ENCODE measurements at regions not wholly inside any gene's neighbourhood (a gene's known extent, or its start where the extent isn't known, plus 50 kb on each side); places are given as distances from the start of the nearest gene placed in this dataset.

DNA sequence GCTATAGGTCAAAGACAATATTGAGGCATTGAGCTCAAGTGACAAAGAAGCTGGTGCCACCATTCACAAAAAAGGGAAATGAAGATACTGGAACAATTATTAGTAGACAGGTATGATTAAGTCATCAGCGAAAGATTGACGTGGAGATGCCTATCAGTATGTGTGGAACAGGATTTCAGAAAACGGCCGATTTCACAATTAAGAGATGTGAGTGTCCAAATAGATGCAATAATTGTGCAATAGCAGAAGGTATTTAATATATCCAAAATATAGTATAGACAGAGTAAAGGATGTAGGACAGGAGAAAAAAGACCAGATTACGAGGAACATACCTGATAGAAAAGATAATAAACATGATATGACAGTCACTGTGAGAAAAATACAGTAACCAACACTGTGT, 433.1 kb downstream of the C12orf50 start:
- POLR2A ChIA-PET, result no interaction called here
- Histone ChIP-seq H3K4me3 (ENCODE audit: low read depth, low read length) (no peak overlapping the region), H3K27ac (ENCODE audit: extremely low read depth, low read depth, low read length) (no peak overlapping the region), H3K4me1 (ENCODE audit: control insufficient read depth, insufficient read depth, low read length) (no peaks in the 10 kb centered on the region), H3K9me3 (ENCODE audit: control insufficient read depth, insufficient read depth, low read depth, low read length) (no peaks in the 10 kb centered on the region), H3K36me3 (ENCODE audit: control insufficient read depth in 2 of 2, insufficient read depth in 1 of 2, low read length in 2 of 2) (no peaks in the 10 kb centered on the region)
- CTCF ChIA-PET, result no interaction called here
- TF ChIP-seq ZNF404 (tag by site-specific recombination; IDR thresholded peaks at IDR 0.05), result no peak
- no peak for TF ChIP-seq ZNF560 (tag by site-specific recombination; IDR thresholded peaks at IDR 0.05; ENCODE audit: borderline replicate concordance)
- no peak for TF ChIP-seq ZNF391 (tag by site-specific recombination; IDR thresholded peaks at IDR 0.05; ENCODE audit: borderline replicate concordance, low read depth)
- TF ChIP-seq ZNF596 (tag by site-specific recombination; IDR thresholded peaks at IDR 0.05), result no peak
- no peak for TF ChIP-seq ZNF221 (tag by site-specific recombination; IDR thresholded peaks at IDR 0.05; ENCODE audit: borderline replicate concordance)
- TF ChIP-seq ZFHX2 (tag by site-specific recombination; conservative IDR thresholded peaks at IDR 0.05), result no peak
- TF ChIP-seq, protein P1, sequence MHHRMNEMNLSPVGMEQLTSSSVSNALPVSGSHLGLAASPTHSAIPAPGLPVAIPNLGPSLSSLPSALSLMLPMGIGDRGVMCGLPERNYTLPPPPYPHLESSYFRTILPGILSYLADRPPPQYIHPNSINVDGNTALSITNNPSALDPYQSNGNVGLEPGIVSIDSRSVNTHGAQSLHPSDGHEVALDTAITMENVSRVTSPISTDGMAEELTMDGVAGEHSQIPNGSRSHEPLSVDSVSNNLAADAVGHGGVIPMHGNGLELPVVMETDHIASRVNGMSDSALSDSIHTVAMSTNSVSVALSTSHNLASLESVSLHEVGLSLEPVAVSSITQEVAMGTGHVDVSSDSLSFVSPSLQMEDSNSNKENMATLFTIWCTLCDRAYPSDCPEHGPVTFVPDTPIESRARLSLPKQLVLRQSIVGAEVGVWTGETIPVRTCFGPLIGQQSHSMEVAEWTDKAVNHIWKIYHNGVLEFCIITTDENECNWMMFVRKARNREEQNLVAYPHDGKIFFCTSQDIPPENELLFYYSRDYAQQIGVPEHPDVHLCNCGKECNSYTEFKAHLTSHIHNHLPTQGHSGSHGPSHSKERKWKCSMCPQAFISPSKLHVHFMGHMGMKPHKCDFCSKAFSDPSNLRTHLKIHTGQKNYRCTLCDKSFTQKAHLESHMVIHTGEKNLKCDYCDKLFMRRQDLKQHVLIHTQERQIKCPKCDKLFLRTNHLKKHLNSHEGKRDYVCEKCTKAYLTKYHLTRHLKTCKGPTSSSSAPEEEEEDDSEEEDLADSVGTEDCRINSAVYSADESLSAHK (tag by site-specific recombination; IDR thresholded peaks at IDR 0.05), result no peak
- no peak for TF ChIP-seq ZNF354C (tag by site-specific recombination; IDR thresholded peaks at IDR 0.05; ENCODE audit: borderline replicate concordance, low read depth)
- TF ChIP-seq ZNF202 (tag by site-specific recombination; IDR thresholded peaks at IDR 0.05; ENCODE audit: borderline replicate concordance), result no peak
- no peak for TF ChIP-seq ZNF155 (tag by site-specific recombination; IDR thresholded peaks at IDR 0.05)
- no peak for TF ChIP-seq ZNF112 (tag by site-specific recombination; IDR thresholded peaks at IDR 0.05)
- TF ChIP-seq YY2 (tag by site-specific recombination; IDR thresholded peaks at IDR 0.05), result no peak

DNA sequence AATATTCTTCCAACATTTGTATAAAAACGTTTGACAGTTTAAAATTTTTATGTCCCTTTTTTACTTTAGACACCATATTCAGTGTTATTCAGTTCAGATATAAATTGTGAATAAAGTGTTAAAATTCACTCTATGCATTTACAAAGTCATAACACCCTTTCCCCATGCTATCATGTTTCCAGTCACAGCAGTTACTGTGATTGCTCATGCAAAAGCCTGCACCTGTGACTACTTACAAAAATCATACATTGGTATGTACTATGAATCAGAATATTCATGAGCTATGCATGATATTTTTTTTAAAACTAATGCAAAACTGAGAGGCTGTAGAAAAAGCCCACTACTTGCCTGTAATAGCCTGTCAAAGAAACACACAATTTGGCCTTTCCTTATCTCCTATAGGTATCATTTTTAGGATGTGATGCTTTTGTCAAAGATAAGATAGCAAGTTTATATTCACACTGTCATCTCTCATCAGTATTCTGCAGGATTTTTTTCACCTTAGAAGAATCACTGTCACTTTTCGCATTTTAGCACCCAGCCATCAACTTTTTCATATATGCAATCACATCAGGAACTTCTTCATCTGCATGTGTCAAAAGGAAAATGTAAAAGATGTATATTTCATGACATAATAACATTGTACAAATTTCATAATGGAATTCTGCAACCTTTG, 443.2 kb downstream of the C12orf50 start:
- Histone ChIP-seq H3K27ac (ENCODE audit: extremely low read depth, low read depth, low read length) (no peak overlapping the region), H3K4me1 (ENCODE audit: control insufficient read depth, insufficient read depth, low read length) (no peaks in the 10 kb centered on the region), H3K9me3 (ENCODE audit: control insufficient read depth, insufficient read depth, low read depth, low read length) (no peaks in the 10 kb centered on the region), H3K4me3 (ENCODE audit: low read depth, low read length) (no peak overlapping the region), H3K36me3 (ENCODE audit: control insufficient read depth in 2 of 2, insufficient read depth in 1 of 2, low read length in 2 of 2) (no peaks in the 10 kb centered on the region)
- ChIA-PET POLR2A (no interaction called here), CTCF (no interaction called here)
- TF ChIP-seq, protein P2, sequence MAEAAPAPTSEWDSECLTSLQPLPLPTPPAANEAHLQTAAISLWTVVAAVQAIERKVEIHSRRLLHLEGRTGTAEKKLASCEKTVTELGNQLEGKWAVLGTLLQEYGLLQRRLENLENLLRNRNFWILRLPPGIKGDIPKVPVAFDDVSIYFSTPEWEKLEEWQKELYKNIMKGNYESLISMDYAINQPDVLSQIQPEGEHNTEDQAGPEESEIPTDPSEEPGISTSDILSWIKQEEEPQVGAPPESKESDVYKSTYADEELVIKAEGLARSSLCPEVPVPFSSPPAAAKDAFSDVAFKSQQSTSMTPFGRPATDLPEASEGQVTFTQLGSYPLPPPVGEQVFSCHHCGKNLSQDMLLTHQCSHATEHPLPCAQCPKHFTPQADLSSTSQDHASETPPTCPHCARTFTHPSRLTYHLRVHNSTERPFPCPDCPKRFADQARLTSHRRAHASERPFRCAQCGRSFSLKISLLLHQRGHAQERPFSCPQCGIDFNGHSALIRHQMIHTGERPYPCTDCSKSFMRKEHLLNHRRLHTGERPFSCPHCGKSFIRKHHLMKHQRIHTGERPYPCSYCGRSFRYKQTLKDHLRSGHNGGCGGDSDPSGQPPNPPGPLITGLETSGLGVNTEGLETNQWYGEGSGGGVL (tag by site-specific recombination; IDR thresholded peaks at IDR 0.05), result no peak
- no peak for TF ChIP-seq ZNF785 (tag by site-specific recombination; IDR thresholded peaks at IDR 0.05)
- TF ChIP-seq ZNF48 (tag by site-specific recombination; IDR thresholded peaks at IDR 0.05), result no peak
- no peak for TF ChIP-seq ZNF302 (tag by site-specific recombination; IDR thresholded peaks at IDR 0.05; ENCODE audit: low read depth)
- no peak for TF ChIP-seq ZBTB1 (tag by site-specific recombination; IDR thresholded peaks at IDR 0.05)
- TF ChIP-seq ZNF670 (tag by site-specific recombination; IDR thresholded peaks at IDR 0.05; ENCODE audit: low read depth), result no peak
- TF ChIP-seq, protein P3, sequence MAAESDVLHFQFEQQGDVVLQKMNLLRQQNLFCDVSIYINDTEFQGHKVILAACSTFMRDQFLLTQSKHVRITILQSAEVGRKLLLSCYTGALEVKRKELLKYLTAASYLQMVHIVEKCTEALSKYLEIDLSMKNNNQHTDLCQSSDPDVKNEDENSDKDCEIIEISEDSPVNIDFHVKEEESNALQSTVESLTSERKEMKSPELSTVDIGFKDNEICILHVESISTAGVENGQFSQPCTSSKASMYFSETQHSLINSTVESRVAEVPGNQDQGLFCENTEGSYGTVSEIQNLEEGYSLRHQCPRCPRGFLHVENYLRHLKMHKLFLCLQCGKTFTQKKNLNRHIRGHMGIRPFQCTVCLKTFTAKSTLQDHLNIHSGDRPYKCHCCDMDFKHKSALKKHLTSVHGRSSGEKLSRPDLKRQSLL (tag by site-specific recombination; IDR thresholded peaks at IDR 0.05), result no peak
- no peak for TF ChIP-seq ZNF366 (tag by site-specific recombination; conservative IDR thresholded peaks at IDR 0.05)
- TF ChIP-seq ZNF416 (tag by site-specific recombination; IDR thresholded peaks at IDR 0.05), result no peak
- TF ChIP-seq OSR2 (tag by site-specific recombination; IDR thresholded peaks at IDR 0.05), result no peak
- no peak for TF ChIP-seq ZNF426 (tag by site-specific recombination; IDR thresholded peaks at IDR 0.05)
- TF ChIP-seq RBAK (tag by site-specific recombination; IDR thresholded peaks at IDR 0.05), result no peak
- TF ChIP-seq GLI4 (tag by site-specific recombination; IDR thresholded peaks at IDR 0.05), result no peak
- TF ChIP-seq ZNF843 (tag by site-specific recombination; IDR thresholded peaks at IDR 0.05), result no peak
- no peak for TF ChIP-seq KLF10 (tag by site-specific recombination; IDR thresholded peaks at IDR 0.05)
- TF ChIP-seq, protein P4, sequence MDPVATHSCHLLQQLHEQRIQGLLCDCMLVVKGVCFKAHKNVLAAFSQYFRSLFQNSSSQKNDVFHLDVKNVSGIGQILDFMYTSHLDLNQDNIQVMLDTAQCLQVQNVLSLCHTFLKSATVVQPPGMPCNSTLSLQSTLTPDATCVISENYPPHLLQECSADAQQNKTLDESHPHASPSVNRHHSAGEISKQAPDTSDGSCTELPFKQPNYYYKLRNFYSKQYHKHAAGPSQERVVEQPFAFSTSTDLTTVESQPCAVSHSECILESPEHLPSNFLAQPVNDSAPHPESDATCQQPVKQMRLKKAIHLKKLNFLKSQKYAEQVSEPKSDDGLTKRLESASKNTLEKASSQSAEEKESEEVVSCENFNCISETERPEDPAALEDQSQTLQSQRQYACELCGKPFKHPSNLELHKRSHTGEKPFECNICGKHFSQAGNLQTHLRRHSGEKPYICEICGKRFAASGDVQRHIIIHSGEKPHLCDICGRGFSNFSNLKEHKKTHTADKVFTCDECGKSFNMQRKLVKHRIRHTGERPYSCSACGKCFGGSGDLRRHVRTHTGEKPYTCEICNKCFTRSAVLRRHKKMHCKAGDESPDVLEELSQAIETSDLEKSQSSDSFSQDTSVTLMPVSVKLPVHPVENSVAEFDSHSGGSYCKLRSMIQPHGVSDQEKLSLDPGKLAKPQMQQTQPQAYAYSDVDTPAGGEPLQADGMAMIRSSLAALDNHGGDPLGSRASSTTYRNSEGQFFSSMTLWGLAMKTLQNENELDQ (tag by site-specific recombination; IDR thresholded peaks at IDR 0.05; ENCODE audit: low read depth), result no peak
- TF ChIP-seq ZNF529 (tag by site-specific recombination; IDR thresholded peaks at IDR 0.05; ENCODE audit: insufficient replicate concordance), result no peak
- TF ChIP-seq ZNF10 (tag by site-specific recombination; IDR thresholded peaks at IDR 0.05), result no peak
